ENCODE measurements at regions not wholly inside any gene's neighbourhood (a gene's known extent, or its start where the extent isn't known, plus 50 kb on each side); places are given as distances from the start of the nearest gene placed in this dataset.
A peak's percentile ranks its signal among the peaks of the same experiment; 100 is the strongest.

DNA sequence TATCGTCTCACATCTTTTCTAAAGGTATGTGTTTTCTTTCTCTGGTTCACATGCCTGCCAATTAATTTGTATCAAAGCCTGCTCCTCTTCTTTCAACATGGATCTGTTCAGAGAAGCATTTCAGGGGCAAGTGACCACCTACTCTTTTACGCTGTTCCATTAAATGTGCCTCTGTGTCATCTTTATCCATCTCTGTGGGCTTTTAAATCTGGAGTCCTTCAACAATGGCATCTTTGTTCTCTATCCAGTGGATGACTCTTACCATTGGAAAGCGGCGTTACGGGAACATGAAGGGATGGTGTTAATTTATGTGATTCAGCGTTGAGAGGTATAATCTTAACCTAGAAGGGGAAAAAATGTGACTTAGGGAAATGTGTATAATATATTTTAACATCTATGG, 92.7 kb upstream of the CFAP20DC start:
- DNase-seq (ENCODE audit: low read depth, low spot score): no peak

DNA sequence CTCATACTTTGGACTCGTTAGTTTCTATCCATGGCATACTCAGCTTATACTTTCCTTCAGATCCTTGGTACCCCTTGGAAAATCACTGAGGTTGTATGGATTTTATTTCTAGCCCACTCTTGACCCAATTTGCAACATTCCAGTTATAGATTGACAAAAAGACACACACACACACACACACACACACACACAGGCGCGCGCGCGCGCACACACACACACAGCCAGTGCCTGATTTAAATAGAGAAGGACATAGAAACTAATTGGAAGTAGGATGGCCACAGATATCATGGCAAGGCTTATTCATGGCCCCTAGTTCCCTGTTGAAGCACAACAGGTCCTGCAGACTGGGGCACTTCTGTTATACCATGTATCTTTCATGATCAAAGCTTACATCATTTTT, 89.1 kb upstream of the CFAP20DC start:
- DNase-seq (ENCODE audit: low read depth, low spot score): no peak

DNA sequence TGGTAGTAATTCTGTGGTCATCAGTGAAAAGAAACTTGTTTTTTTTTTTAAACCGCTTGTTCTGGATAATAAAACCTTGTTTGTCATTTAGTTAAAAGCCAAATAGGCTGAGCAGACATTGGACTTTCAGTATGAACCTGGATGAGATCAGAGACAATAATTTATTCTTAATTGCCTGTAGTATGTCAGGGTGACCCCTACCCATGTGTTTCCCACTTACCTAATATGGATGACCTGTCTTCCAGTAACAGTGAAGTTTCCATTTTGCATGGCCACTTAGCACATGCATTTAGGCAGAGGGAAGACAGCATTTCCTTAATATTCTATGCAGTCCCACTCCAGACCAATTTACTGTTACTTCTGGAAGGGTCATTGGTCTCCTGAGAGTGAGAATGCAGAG, 87.6 kb upstream of the CFAP20DC start:
- DNase-seq (ENCODE audit: low read depth, low spot score): no peak

DNA sequence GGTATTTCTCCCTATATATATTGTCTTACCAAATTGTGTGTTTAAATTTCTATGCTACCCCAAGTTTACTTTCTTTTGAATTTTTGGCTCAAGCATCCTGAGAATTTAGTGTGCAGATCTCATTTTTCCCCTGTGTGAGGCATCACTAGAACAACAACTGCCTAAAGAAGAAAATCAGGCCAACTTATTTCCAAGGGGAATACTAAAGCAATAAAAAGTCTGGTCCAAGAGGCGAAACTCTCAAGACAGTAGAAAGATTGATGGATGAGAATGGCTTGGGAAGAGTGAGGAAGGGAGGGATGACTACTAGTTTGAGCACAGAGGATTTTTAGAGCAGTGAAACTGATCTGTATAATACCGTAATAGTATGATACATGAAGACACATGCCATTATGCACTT, 86.3 kb upstream of the CFAP20DC start:
- DNase-seq (ENCODE audit: low read depth, low spot score): no peak

DNA sequence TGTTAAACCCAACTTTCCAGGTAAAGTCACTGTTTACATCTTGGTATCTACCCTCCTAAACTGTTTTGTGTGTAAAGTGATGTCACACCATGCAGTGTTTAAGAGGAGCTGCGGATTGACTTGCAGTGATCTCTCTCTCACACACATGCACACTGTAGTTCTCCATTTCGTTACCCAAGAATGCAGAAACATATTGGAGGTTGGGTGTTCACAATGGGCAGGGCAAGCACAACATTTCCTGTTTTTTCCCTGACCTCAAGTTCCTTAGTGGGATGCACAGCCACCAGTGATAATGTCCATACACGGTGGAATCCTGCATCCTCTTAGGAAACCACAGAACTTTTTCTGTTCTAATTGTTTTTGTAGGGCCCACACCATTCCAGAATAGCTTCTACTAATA, 85.3 kb upstream of the CFAP20DC start:
- no peak for DNase-seq (ENCODE audit: low read depth, low spot score)

DNA sequence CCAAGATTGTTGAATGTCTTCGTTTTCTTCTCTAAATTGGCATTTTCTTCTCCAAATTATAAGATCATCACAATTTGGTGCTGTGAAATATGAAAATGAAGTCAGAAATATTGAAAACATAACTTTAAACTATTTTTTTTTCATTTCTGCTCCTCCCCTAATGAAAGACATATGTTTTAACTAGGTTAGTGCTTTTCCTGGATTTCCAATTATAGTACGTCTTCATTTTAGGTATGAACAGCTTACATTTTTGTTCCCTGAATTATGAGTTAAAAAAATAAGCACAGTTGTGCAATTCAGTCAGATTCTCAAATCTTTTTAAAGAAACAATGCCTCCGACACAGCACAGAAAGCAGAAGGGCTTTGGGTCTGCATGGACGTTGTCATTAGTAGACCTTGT, 83.5 kb upstream of the CFAP20DC start:
- DNase-seq (ENCODE audit: low read depth, low spot score): no peak

DNA sequence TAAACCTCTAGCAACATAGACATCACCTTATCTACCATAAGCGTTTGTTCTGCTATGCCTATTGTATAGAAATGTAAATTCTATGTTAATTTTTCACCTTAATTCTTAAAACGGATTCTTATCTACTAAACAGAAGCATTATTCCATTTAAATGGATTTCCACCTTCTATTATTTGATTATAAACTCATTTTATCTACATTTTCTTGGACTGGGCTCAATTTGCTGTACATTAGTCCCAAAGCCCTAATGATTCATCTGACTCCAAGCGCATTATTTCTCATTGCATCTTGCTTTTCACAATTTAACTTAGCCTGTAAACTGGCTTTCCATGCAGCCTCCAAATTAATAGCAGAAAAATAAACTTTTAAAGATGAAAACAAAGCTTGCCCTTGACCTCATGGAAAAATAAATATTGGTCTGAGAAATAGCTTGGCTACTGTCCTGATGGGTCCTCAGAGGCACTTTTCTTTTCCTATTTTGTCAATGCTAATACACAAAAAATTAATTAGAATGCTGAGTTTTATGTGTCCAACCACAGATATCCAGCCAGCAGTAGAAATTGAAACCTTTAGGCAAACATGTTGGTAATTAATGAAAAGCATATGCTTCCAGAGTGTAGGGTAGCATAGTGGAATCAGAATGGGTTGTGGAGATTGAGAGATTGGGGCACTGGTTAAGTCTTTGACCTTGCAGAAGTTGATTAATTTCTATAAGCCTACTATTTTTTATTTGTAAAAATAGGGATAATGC, 81.4 kb upstream of the CFAP20DC start:
- DNase-seq (ENCODE audit: low read depth, low spot score): no peak

DNA sequence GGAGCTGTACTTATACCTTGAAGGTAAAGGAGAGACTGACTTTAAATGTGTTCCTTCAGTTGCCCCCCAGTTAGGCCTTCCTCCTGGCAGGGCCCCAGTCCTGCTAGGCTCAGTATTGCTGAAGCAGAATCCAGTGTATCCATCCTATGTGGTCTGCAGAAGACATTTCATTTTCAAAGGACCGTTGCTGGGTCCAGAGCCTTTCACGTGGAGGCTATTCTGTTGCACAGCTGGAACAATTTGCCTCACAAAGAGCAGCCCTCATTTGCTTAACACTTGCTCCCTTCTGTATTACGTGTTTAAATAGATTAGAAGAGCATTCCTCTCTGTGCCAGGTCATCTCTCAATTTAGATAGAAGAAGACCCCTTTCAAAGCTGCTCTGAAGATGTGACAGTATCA, 78.9 kb upstream of the CFAP20DC start:
- no peak for DNase-seq (ENCODE audit: low read depth, low spot score)

DNA sequence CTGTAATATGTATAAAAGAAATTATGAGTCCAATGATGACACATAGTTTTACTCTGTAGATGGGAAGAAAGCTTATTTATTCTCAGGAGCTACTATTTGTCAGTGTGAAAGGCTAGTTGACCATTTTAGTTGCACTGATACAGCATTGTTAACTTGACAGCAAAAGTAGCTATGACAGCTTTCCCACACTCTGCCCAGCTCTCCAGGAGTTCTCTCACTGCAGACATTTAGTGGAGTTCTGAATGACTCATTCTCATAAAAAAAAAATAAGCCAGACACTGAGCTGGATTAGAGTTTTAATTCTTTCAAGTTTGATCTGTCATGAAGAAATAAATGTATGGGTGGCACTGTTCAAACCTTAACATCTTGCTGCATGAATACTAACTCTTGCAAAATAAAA, 77.2 kb upstream of the CFAP20DC start:
- DNase-seq (ENCODE audit: low read depth, low spot score): peak; percentile 52

DNA sequence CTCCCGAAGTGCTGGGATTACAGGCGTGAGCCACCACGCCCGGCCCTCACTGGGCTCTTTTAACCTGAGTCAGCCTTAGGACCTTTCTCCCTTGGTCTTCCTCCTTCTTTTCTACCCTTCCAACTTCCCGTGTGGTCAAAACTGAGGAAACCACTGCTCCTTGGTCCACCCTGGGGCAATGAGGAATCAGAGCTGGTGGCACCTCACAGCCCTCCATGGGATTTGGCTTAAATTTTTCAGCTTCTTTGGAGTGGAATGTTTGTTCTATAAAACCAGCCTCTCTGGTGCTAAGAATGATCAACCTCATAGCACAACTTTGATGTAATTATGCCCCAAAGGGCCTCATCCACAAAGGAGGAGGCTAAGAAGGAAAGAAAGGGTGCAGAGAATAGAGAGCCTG, 76.6 kb upstream of the CFAP20DC start:
- no peak for DNase-seq (ENCODE audit: low read depth, low spot score)

DNA sequence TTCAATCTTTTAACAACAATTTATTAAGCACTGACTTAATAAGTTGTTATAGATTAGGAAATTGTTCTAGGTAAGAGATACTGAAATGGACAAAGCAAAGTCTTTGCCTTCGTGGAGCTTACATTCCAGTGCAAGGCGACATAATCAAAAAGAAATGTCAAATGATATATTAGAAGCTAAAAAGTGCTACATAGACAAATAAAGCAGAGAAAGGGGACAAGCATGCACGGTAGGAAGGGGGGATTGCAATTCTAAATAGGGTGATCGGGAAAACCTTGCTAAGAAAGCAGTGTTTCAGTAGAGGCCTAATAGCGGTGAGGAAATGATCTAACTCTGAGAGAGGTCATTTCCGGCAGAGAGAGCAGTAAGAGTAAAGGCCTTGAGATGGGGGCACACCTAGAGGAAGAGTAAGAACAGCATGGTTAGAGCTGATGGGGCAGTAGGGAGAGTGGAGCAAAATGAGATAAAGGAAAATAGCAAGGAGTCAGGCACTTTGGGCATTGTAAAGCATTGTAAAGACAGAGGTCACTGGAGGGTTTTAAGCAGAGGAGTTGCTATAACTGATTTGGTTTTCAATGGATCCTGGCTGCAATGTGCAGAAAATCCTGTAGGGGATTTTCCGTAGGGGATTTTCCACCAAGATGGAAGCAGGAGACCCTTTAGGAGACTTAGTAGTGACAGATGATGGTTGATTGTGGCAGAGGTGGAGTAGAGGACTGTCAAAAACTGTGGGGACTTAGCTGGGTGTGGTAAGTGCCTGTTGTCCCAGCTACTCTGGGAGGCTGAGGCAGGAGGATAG, 71.7 kb upstream of the CFAP20DC start:
- DNase-seq (ENCODE audit: low read depth, low spot score): no peak

DNA sequence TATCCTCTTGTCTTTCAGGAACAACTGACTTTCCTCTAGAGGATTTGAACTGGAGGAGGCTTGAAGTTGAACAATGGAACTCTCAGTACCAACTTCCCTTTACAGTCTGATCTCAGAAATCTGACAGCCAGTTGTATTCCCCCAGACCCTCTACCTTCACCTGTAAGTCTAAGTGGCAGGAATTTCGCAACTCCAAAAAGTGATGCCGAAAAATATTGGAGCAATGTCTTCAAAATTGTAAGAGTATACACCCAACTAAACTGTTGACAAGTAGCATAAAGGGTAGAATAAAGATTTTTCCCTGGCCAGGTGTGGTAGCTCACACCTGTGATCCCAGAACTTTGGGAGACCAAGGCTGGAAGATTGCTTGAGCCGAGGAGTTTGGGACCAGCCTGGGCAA, 69.1 kb upstream of the CFAP20DC start:
- no peak for DNase-seq (ENCODE audit: low read depth, low spot score)

DNA sequence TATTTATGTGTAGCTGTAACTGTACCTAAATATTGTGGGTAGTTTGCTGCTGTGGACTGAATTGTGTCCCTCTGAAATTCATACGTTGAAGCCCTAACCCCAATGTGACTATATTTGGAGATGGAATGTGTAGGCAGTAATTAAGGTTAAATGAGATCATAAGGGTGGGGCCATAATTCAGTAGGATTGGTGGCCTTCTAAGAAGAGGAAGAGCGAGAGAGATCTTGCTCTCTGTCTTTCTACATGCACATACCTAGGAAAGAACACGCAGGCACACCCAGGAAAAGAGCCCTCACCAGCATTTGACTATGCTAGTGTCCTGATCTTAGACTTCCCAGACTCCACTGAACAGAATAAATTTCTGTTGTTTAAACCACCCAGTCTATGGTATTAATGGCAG, 67.6 kb upstream of the CFAP20DC start:
- DNase-seq (ENCODE audit: low read depth, low spot score): no peak

DNA sequence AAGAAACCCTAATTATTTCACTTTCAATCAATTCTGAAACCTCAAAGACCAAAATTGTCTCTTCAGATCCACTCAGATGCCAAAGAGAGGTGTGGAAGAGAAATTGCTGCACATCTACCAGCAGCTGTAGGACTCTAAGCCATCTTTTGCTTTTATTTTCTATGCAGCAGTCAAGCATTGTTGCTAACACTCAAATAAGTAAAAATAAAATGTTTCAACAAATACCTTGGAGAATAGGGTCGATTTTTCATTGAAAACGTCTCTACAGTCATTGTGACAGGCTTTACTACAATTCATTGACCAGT, 66.4 kb upstream of the CFAP20DC start:
- DNase-seq (ENCODE audit: low read depth, low spot score): no peak

DNA sequence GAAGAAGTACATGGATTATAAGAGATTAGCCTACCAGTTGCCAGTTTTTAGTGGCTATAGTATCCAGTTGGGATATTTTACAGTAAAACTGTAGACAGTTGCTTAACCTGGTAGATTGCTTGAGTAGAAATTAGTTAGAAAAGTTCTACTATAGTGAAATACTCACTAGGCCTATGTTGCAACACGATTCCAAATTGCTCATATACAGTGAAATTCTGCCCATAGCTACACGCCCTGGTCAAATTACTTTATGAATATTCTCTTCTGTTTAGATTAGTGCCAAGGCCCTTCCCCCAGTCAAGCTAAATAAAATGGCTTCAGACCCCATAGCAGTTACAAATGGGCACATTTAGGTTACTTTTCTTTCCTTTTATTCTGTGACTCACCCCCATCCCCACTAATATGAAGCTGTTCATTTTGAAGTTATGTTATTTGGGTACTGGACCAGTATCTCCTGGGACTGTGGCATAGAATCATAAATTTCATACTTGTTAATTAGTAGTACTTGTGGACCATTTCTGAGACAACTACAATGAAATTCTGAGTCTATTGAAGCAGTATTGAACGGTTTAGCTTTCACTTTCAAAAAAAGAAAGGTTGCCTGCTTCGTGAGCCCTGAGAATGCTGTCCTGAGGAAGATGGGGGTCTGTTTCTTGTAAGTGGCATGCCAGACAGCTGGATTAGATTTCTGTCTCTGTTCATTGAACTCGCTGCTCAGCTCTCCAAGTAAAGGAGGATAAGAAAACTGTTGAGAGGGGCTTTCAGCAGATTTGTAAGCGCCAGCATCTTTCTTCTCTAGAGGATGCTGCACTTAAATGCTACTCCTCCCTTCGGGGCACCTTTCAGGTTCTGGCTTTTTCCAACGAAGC, 65.8 kb upstream of the CFAP20DC start:
- DNase-seq (ENCODE audit: low read depth, low spot score): no peak

DNA sequence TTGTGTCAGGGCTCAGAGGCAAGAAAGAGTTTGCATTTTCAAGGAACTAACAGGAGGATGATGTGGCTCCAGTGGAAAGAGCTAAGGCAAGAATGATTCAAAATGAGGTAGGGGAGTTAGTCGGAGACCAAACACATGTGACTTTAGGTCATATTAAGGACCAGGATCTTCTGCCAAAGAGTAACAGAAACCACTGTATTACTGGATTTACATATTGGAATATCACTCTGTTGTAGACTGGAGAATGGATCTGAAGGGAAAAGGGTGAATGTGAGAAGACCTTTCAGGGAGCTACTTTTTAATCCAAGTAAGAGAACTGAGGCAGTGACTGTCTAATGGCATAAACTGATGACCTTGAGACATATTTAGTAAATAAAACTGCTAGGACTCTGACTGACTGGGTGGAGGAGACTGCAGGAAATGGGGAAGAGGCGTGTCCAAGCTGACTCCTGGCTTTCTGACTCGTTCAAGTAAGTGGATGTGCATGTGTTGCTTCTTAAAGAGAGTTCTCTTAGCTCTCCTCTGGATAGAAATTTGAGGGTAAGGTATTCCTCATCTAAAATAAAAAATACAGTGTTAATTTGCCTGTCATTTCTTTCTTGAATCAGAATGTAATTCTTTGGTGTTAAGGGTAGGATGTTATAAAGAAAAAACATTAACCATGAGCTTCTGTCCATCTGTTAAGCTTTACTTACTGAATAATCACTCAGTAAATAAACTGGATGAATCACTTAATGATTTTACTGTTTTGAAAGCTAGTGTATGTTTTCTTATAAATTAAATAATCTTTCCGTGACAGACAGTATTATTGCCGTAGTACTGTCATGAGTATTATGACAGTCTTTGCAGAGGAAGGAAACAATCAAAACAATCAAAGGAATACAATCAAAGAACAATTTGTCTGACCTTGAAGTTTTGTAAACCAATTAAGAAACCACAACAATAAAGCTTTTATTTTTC, 58.3 kb upstream of the CFAP20DC start:
- no peak for DNase-seq (ENCODE audit: low read depth, low spot score)

DNA sequence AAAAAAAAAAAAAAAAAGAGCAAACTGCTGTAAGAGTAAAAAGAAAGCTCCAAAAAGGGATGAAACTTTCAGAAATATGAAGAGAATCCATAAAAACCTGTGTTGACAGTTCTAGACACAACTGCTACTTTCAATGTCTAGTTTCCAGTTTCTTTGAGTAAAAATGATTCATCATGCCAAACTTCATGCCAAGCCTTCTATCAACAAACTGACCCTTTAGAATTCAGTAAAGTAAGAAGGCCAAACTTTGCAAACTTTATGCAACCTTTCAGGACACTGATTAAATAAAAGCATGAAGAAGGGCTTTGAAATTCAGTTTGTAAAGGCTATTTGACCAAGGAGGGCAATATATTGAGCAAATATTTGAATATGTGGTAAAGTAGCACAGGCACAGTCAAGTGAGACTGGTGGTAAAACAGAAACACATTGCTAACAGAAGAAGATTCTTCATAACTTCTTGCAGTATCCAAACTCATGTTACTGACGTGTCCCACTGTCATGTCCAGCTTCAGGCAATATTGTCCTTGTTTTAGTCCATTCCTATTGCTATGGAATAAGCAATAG, 56.3 kb upstream of the CFAP20DC start:
- no peak for DNase-seq (ENCODE audit: low read depth, low spot score)

DNA sequence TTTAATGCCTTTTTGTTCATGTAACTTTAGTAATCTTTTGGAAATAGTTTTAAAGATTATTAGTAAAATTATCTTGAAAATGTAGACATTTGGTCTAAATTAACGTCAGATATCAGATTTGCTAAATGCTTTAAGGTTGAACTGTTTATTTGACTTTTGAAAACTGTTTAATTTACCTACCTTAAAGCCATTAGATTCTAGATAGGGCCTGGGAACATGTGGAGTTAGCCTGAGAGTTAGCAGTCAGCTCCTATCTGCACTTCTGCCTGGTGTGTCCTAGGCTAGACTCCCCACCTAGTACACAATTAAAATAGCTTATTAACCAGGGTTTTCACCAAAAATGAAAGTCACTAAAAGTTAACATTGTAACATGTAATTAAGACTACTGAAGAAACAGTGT, 53.7 kb upstream of the CFAP20DC start:
- DNase-seq (ENCODE audit: low read depth, low spot score): no peak

DNA sequence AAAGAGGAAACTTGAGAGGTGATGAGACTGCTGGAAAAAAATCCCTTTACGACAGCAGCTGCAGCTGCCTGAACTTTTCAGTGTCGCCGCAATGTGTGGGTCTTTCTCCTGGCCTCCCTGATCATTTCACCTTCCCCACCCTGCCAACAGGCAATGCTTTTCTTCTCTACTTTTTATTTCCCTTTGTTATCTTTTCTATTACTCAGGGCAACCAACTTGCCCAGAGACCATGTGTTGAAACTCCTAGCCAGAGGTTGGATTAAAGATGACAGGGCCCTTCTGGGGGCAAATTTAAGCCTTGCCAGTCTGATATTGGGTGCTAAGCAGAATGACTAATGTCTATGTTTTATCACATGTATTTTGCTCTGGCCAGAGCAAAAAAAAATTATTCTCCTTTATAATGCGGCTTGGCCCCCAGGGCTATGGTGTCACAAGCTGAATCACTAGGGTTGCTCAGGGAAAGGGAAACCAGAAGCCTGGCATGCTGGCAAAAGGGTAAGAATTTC, 51.5 kb upstream of the CFAP20DC start:
- no peak for DNase-seq (ENCODE audit: low read depth, low spot score)
